IMR-90 (cell line): ENCODE measurements at regions not wholly inside any gene's neighbourhood (a gene's known extent, or its start where the extent isn't known, plus 50 kb on each side); places are given as distances from the start of the nearest gene placed in this dataset.

Experiments used
- ATAC-seq: fragments of 200-7000 bp; cut with Tn5 transposase; 2 replicates; pipeline ENCODE4 v1.9.1; 2020; ENCODE audit warnings: low read depth, mild to moderate bottlenecking, moderate library complexity
- BruUV-seq: library from RNA; stranded (reverse); fragments of 400-500 nt; replicated peaks from 2 replicates; lab custom pipeline; 2021; lab: Mats Ljungman, UMichigan
- CTCF ChIA-PET: fragments of 300-600 bp; formaldehyde crosslinking; extraction: SDS; loops from one replicate; lab custom pipeline; 2021; ENCODE audit warnings: antibody characterized with exemption; lab: Yijun Ruan, JAX
- POLR2A ChIA-PET: fragments of 300-600 bp; sonication (Branson Sonifier 250); formaldehyde crosslinking; loops from one replicate; lab custom pipeline; 2022; ENCODE audit warnings: antibody characterized with exemption; ENCODE audit not compliant: unreplicated experiment; lab: Charles Lee
- DNase-seq: peaks from one replicate; pipeline ENCODE4 v3.0.0; 2013
- H2AFZ ChIP-seq: replicated peaks from 2 replicates; pipeline ENCODE3; 2013; ENCODE audit warnings: low read length, mild to moderate bottlenecking; ENCODE audit not compliant: poor library complexity
- H2AK5ac ChIP-seq: 2 replicates; pipeline ENCODE4 v1.6.1; 2013; ENCODE audit warnings: low read depth, low read length, inconsistent platforms
- H2AK9ac ChIP-seq: replicated peaks from 2 replicates; pipeline ENCODE3; 2013; ENCODE audit warnings: mild to moderate bottlenecking, low read depth, low read length, moderate library complexity; ENCODE audit not compliant: poor library complexity
- H2BK120ac ChIP-seq: 2 replicates; pipeline ENCODE4 v1.6.1; 2013; ENCODE audit warnings: low read depth, low read length, inconsistent platforms
- H2BK15ac ChIP-seq: 3 replicates; pipeline ENCODE4 v1.6.1; 2013; ENCODE audit warnings: low read depth, low read length, inconsistent platforms
- H2BK20ac ChIP-seq: 2 replicates; pipeline ENCODE4 v1.6.1; 2013; ENCODE audit warnings: low read depth, mild to moderate bottlenecking, inconsistent platforms, low read length, moderate library complexity
- H2BK5ac ChIP-seq: 2 replicates; pipeline ENCODE4 v1.6.1; 2013; ENCODE audit warnings: mild to moderate bottlenecking, low read depth, low read length, inconsistent platforms; ENCODE audit not compliant: poor library complexity, severe bottlenecking
- H3K14ac ChIP-seq: replicated peaks from 2 replicates; pipeline ENCODE4 v1.6.1; 2013; ENCODE audit warnings: low read depth, low read length, inconsistent platforms
- H3K18ac ChIP-seq: 2 replicates; pipeline ENCODE4 v1.6.1; 2013; ENCODE audit warnings: low read depth, low read length, control low read depth
- H3K23ac ChIP-seq: 2 replicates; pipeline ENCODE4 v1.6.1; 2013; ENCODE audit warnings: low read depth, low read length, inconsistent platforms
- H3K27ac ChIP-seq: 2 replicates; pipeline ENCODE4 v1.5.1; 2013; ENCODE audit warnings: mild to moderate bottlenecking, control low read depth, low read length; ENCODE audit not compliant: insufficient read depth
- H3K27me3 ChIP-seq: 2 replicates; pipeline ENCODE4 v1.6.1; 2013; ENCODE audit warnings: low read length; ENCODE audit not compliant: control insufficient read depth, insufficient read depth
- H3K36me3 ChIP-seq: 2 replicates; pipeline ENCODE4 v1.6.1; 2013; ENCODE audit warnings: low read length, mixed read lengths; ENCODE audit not compliant: control insufficient read depth, insufficient read depth
- H3K4ac ChIP-seq: 2 replicates; pipeline ENCODE4 v1.6.1; 2013; ENCODE audit warnings: low read depth, low read length, inconsistent platforms
- H3K4me1 ChIP-seq: 2 replicates; pipeline ENCODE4 v1.6.1; 2013; ENCODE audit warnings: low read length, mixed read lengths; ENCODE audit not compliant: control insufficient read depth, insufficient read depth
- H3K4me2 ChIP-seq: 2 replicates; pipeline ENCODE4 v1.6.1; 2013; ENCODE audit warnings: low read depth, mild to moderate bottlenecking, control low read depth, low read length, moderate library complexity
- H3K4me3 ChIP-seq: 2 replicates; pipeline ENCODE4 v1.5.1; 2013; ENCODE audit warnings: low read depth, mild to moderate bottlenecking, control low read depth, low read length, moderate library complexity; ENCODE audit not compliant: insufficient read depth
- H3K56ac ChIP-seq: 2 replicates; pipeline ENCODE4 v1.6.1; 2013; ENCODE audit warnings: low read length, inconsistent platforms; ENCODE audit not compliant: insufficient read depth; ENCODE audit errors: extremely low read depth
- H3K79me1 ChIP-seq, 2 experiments: 2 replicates each; pipeline ENCODE4 v1.6.1; 2013; ENCODE audit warnings: low read length in 2 of 2, inconsistent platforms in 1 of 2, low read depth in 1 of 2
- H3K9ac ChIP-seq: 2 replicates; pipeline ENCODE4 v1.6.1; 2013; ENCODE audit warnings: low read depth, low read length, control low read depth
- H3K9me1 ChIP-seq: 2 replicates; pipeline ENCODE4 v1.6.1; 2013; ENCODE audit warnings: low read length, inconsistent platforms; ENCODE audit not compliant: insufficient read depth
- H3K9me3 ChIP-seq: 2 replicates; pipeline ENCODE4 v1.6.1; 2013; ENCODE audit warnings: low read length; ENCODE audit not compliant: control insufficient read depth, insufficient read depth
- H4K20me1 ChIP-seq: 2 replicates; pipeline ENCODE4 v1.6.1; 2013; ENCODE audit warnings: low read length, inconsistent platforms; ENCODE audit not compliant: insufficient read depth
- H4K5ac ChIP-seq: 2 replicates; pipeline ENCODE4 v1.6.1; 2013; ENCODE audit warnings: mild to moderate bottlenecking, low read depth, low read length, control low read depth
- H4K8ac ChIP-seq, 2 experiments: 2 replicates each; pipeline ENCODE4 v1.6.1; 2013; ENCODE audit warnings: low read depth in 2 of 2, low read length in 2 of 2, control low read depth in 1 of 2, inconsistent platforms in 1 of 2
- H4K91ac ChIP-seq: 2 replicates; pipeline ENCODE4 v1.6.1; 2013; ENCODE audit warnings: low read depth, low read length, inconsistent platforms; ENCODE audit not compliant: insufficient read depth
- FOS ChIP-seq: fragments of 150-350 bp; IDR thresholded peaks from 2 replicates; pipeline ENCODE4 v1.6.1; 2016; ENCODE audit warnings: low read depth, low read length
- MAFK ChIP-seq: IDR thresholded peaks from 2 replicates; pipeline ENCODE4 v1.6.1; 2012; ENCODE audit warnings: low read depth, low read length, improper control_type of control experiment
- MAZ ChIP-seq: IDR thresholded peaks from 2 replicates; pipeline ENCODE4 v1.6.1; 2012; ENCODE audit warnings: low read depth, mild to moderate bottlenecking, low read length, improper control_type of control experiment, moderate library complexity, borderline replicate concordance
- NFE2L2 ChIP-seq: fragments of 150-350 bp; IDR thresholded peaks from 2 replicates; pipeline ENCODE4 v1.6.1; 2016; ENCODE audit warnings: low read depth, mild to moderate bottlenecking, low read length
- RAD21 ChIP-seq: IDR thresholded peaks from 2 replicates; pipeline ENCODE4 v1.6.1; 2012; ENCODE audit warnings: low read length, improper control_type of control experiment
- RCOR1 ChIP-seq: IDR thresholded peaks from 2 replicates; pipeline ENCODE4 v1.6.1; 2012; ENCODE audit warnings: mild to moderate bottlenecking, low read length, improper control_type of control experiment; ENCODE audit not compliant: insufficient replicate concordance
- RFX5 ChIP-seq: IDR thresholded peaks from 2 replicates; pipeline ENCODE4 v1.8.0; 2012; ENCODE audit warnings: low read depth, mild to moderate bottlenecking, low read length, moderate library complexity
- WGBS, 2 experiments: methylation state at CpG; one replicate each; pipeline versions ENCODE4 v1.1.5 to v1.1.7; 2013; ENCODE audit warnings: missing lambda C conversion rate in 2 of 2; ENCODE audit not compliant: insufficient read length in 1 of 2; ENCODE audit errors: extremely low coverage in 2 of 2; 5-methylcytosine and 5-hydroxymethylcytosine counted together
- dilution Hi-C: fragments of 300-500 bp; cut with HindIII; formaldehyde crosslinking; loops from one replicate; pipeline ENCODE4 v1.14.3; 2018; ENCODE audit warnings: low sequenced_read_pairs; ENCODE audit not compliant: unreplicated experiment
- in situ Hi-C: fragments of 300-500 bp; cut with MboI; formaldehyde crosslinking; loops from 3 replicates; pipeline ENCODE4 v1.14.3; 2019; ENCODE audit warnings: low sequenced_read_pairs, inconsistent platforms, mixed read lengths
- intact Hi-C: fragments of 100-400 bp; cut with micrococcal nuclease; formaldehyde crosslinking; loops from 2 replicates; pipeline ENCODE4 v1.10.0; 2022

GRCh38 chr5:2135354-2135753 lies 252.6 kb upstream of the IRX4 start:
- dilution Hi-C loops: no loop called here
- Histone ChIP-seq H3K14ac (no peak overlapping the region), H4K5ac (no peak overlapping the region), H3K27ac (no peak overlapping the region), H4K20me1 (no peaks in the 10 kb centered on the region), H2AK5ac (no peak overlapping the region), H3K9me1 (no peaks in the 10 kb centered on the region), H2BK5ac (no peak overlapping the region), H3K18ac (no peak overlapping the region), H3K79me1 (no peaks in the 10 kb centered on the region), H2BK120ac (no peak overlapping the region), H3K56ac (no peak overlapping the region), H3K4me1 (no peaks in the 10 kb centered on the region), H3K27me3 (no peaks in the 10 kb centered on the region), H3K9me3 (peaks cover 53% of the 10 kb centered on the region), H4K8ac (no peak overlapping the region), H2AK9ac (no peak overlapping the region), H2AFZ (no peak overlapping the region), H3K4me2 (no peak overlapping the region), H4K91ac (no peak overlapping the region), H3K36me3 (no peaks in the 10 kb centered on the region), H3K4ac (no peak overlapping the region), H3K23ac (no peak overlapping the region), H2BK15ac (no peak overlapping the region), H3K4me3 (no peak overlapping the region), H2BK20ac (no peak overlapping the region), H3K9ac (no peak overlapping the region)
- CTCF ChIA-PET: no interaction called here
- no peak for ATAC-seq
- POLR2A ChIA-PET: no interaction called here
- in situ Hi-C loops: no loop called here
- WGBS, 2 experiments: no CpG with 5 or more reads among the region's 8 CpGs
- TF ChIP-seq RAD21 (no peak), NFE2L2 (no peak), MAFK (no peak), RCOR1 (no peak), RFX5 (no peak), FOS (no peak), MAZ (no peak)
- intact Hi-C loops: no loop called here
- no TSS peak for BruUV-seq
- no peak for DNase-seq
